ENCODE measurements at regions not wholly inside any gene's neighbourhood (a gene's known extent, or its start where the extent isn't known, plus 50 kb on each side); places are given as distances from the start of the nearest gene placed in this dataset.

GRCh38 chr6:47165918-47166317 lies 123.8 kb upstream of the ADGRF1 start:
- H3K9me3 ChIP-seq (ENCODE audit: control insufficient read depth in 2 of 2, insufficient read depth in 1 of 2, low read depth in 1 of 2, low read length in 1 of 2) = no peaks in the 10 kb centered on the region
- FAIRE-seq = no peak
- H3K27ac ChIP-seq (ENCODE audit: low read depth in 1 of 3, low read length in 2 of 3) = no peak overlapping the region
- DNase-seq = no peak
- 81 to 95% (median 90%) methylated on average over 1 of the region's 1 CpG for WGBS, 3 donors
- no peaks in the 10 kb centered on the region for H3K4me1 ChIP-seq (ENCODE audit: control insufficient read depth in 3 of 3, insufficient read depth in 2 of 3, low read depth in 1 of 3, low read length in 2 of 3)
- H3K4me3 ChIP-seq (ENCODE audit: low read depth in 1 of 3, low read length in 3 of 3) = no peak overlapping the region
- no peaks in the 10 kb centered on the region for H3K36me3 ChIP-seq (ENCODE audit: control insufficient read depth in 3 of 3, insufficient read depth in 2 of 3, low read depth in 1 of 3, low read length in 3 of 3)
- no peaks in the 10 kb centered on the region for H3K27me3 ChIP-seq (ENCODE audit: control insufficient read depth in 3 of 3, insufficient read depth in 3 of 3, low read length in 3 of 3)

- DNase-seq (no peak), FAIRE-seq (no peak)
- Histone ChIP-seq H3K27ac (ENCODE audit: low read depth in 1 of 3, low read length in 2 of 3) (no peak overlapping the region), H3K36me3 (ENCODE audit: control insufficient read depth in 3 of 3, insufficient read depth in 2 of 3, low read depth in 1 of 3, low read length in 3 of 3) (no peaks in the 10 kb centered on the region), H3K27me3 (ENCODE audit: control insufficient read depth in 3 of 3, insufficient read depth in 3 of 3, low read length in 3 of 3) (no peaks in the 10 kb centered on the region), H3K4me3 (ENCODE audit: low read depth in 1 of 3, low read length in 3 of 3) (no peak overlapping the region), H3K4me1 (ENCODE audit: control insufficient read depth in 3 of 3, insufficient read depth in 2 of 3, low read depth in 1 of 3, low read length in 2 of 3) (no peaks in the 10 kb centered on the region), H3K9me3 (ENCODE audit: control insufficient read depth in 2 of 2, insufficient read depth in 1 of 2, low read depth in 1 of 2, low read length in 1 of 2) (no peaks in the 10 kb centered on the region)
Observed at GRCh38 chr6:47164877-47165276, 122.7 kb upstream of the ADGRF1 start.

- H3K27ac ChIP-seq (ENCODE audit: low read depth in 1 of 3, low read length in 2 of 3) = no peak overlapping the region
- H3K4me1 ChIP-seq (ENCODE audit: control insufficient read depth in 3 of 3, insufficient read depth in 2 of 3, low read depth in 1 of 3, low read length in 2 of 3) = no peaks in the 10 kb centered on the region
- DNase-seq (no peak), FAIRE-seq (no peak)
- no peak overlapping the region for H3K4me3 ChIP-seq (ENCODE audit: low read depth in 1 of 3, low read length in 3 of 3)
- 74 to 83% (median 78%) methylated on average over 3 of the region's 3 CpGs for WGBS, 3 donors
- H3K36me3 ChIP-seq (ENCODE audit: control insufficient read depth in 3 of 3, insufficient read depth in 2 of 3, low read depth in 1 of 3, low read length in 3 of 3) = no peaks in the 10 kb centered on the region
- no peaks in the 10 kb centered on the region for H3K27me3 ChIP-seq (ENCODE audit: control insufficient read depth in 3 of 3, insufficient read depth in 3 of 3, low read length in 3 of 3)
- H3K9me3 ChIP-seq (ENCODE audit: control insufficient read depth in 2 of 2, insufficient read depth in 1 of 2, low read depth in 1 of 2, low read length in 1 of 2) = no peaks in the 10 kb centered on the region
Observed at GRCh38 chr6:47163536-47163935, 121.4 kb upstream of the ADGRF1 start.

GRCh38 chr6:47162793-47163192 lies 120.7 kb upstream of the ADGRF1 start:
- no peak overlapping the region for H3K4me3 ChIP-seq (ENCODE audit: low read depth in 1 of 3, low read length in 3 of 3)
- no peaks in the 10 kb centered on the region for H3K27me3 ChIP-seq (ENCODE audit: control insufficient read depth in 3 of 3, insufficient read depth in 3 of 3, low read length in 3 of 3)
- H3K36me3 ChIP-seq (ENCODE audit: control insufficient read depth in 3 of 3, insufficient read depth in 2 of 3, low read depth in 1 of 3, low read length in 3 of 3) = no peaks in the 10 kb centered on the region
- H3K9me3 ChIP-seq (ENCODE audit: control insufficient read depth in 2 of 2, insufficient read depth in 1 of 2, low read depth in 1 of 2, low read length in 1 of 2) = no peaks in the 10 kb centered on the region
- FAIRE-seq (no peak), DNase-seq (no peak)
- no peaks in the 10 kb centered on the region for H3K4me1 ChIP-seq (ENCODE audit: control insufficient read depth in 3 of 3, insufficient read depth in 2 of 3, low read depth in 1 of 3, low read length in 2 of 3)
- H3K27ac ChIP-seq (ENCODE audit: low read depth in 1 of 3, low read length in 2 of 3) = no peak overlapping the region
- WGBS, 3 donors = 80 to 93% (median 85%) methylated on average over 2 of the region's 2 CpGs

- no peak overlapping the region for H3K4me3 ChIP-seq (ENCODE audit: low read depth in 1 of 3, low read length in 3 of 3)
- no peaks in the 10 kb centered on the region for H3K9me3 ChIP-seq (ENCODE audit: control insufficient read depth in 2 of 2, insufficient read depth in 1 of 2, low read depth in 1 of 2, low read length in 1 of 2)
- H3K4me1 ChIP-seq (ENCODE audit: control insufficient read depth in 3 of 3, insufficient read depth in 2 of 3, low read depth in 1 of 3, low read length in 2 of 3) = no peaks in the 10 kb centered on the region
- DNase-seq = no peak
- FAIRE-seq = no peak
- no peaks in the 10 kb centered on the region for H3K36me3 ChIP-seq (ENCODE audit: control insufficient read depth in 3 of 3, insufficient read depth in 2 of 3, low read depth in 1 of 3, low read length in 3 of 3)
- no peak overlapping the region for H3K27ac ChIP-seq (ENCODE audit: low read depth in 1 of 3, low read length in 2 of 3)
- no peaks in the 10 kb centered on the region for H3K27me3 ChIP-seq (ENCODE audit: control insufficient read depth in 3 of 3, insufficient read depth in 3 of 3, low read length in 3 of 3)
- 79 to 85% (median 84%) methylated on average over 1 of the region's 1 CpG for WGBS, 3 donors
Observed at GRCh38 chr6:47162231-47162630, 120.1 kb upstream of the ADGRF1 start.

GRCh38 chr6:47161176-47161687 lies 119.1 kb upstream of the ADGRF1 start:
- Histone ChIP-seq H3K27me3 (ENCODE audit: control insufficient read depth in 3 of 3, insufficient read depth in 3 of 3, low read length in 3 of 3) (no peaks in the 10 kb centered on the region), H3K9me3 (ENCODE audit: control insufficient read depth in 2 of 2, insufficient read depth in 1 of 2, low read depth in 1 of 2, low read length in 1 of 2) (no peaks in the 10 kb centered on the region), H3K27ac (ENCODE audit: low read depth in 1 of 3, low read length in 2 of 3) (no peak overlapping the region), H3K36me3 (ENCODE audit: control insufficient read depth in 3 of 3, insufficient read depth in 2 of 3, low read depth in 1 of 3, low read length in 3 of 3) (no peaks in the 10 kb centered on the region), H3K4me3 (ENCODE audit: low read depth in 1 of 3, low read length in 3 of 3) (no peak overlapping the region), H3K4me1 (ENCODE audit: control insufficient read depth in 3 of 3, insufficient read depth in 2 of 3, low read depth in 1 of 3, low read length in 2 of 3) (no peaks in the 10 kb centered on the region)
- no peak for FAIRE-seq
- DNase-seq = peak in 1 of 2 donors; percentile 18

GRCh38 chr6:47160702-47161101 lies 118.6 kb upstream of the ADGRF1 start:
- WGBS, 3 donors = 68 to 88% (median 79%) methylated on average over 3 of the region's 3 CpGs
- Histone ChIP-seq H3K27me3 (ENCODE audit: control insufficient read depth in 3 of 3, insufficient read depth in 3 of 3, low read length in 3 of 3) (no peaks in the 10 kb centered on the region), H3K4me1 (ENCODE audit: control insufficient read depth in 3 of 3, insufficient read depth in 2 of 3, low read depth in 1 of 3, low read length in 2 of 3) (no peaks in the 10 kb centered on the region), H3K4me3 (ENCODE audit: low read depth in 1 of 3, low read length in 3 of 3) (no peak overlapping the region), H3K9me3 (ENCODE audit: control insufficient read depth in 2 of 2, insufficient read depth in 1 of 2, low read depth in 1 of 2, low read length in 1 of 2) (no peaks in the 10 kb centered on the region), H3K36me3 (ENCODE audit: control insufficient read depth in 3 of 3, insufficient read depth in 2 of 3, low read depth in 1 of 3, low read length in 3 of 3) (no peaks in the 10 kb centered on the region), H3K27ac (ENCODE audit: low read depth in 1 of 3, low read length in 2 of 3) (no peak overlapping the region)
- DNase-seq (no peak), FAIRE-seq (no peak)

- Histone ChIP-seq H3K36me3 (ENCODE audit: control insufficient read depth in 3 of 3, insufficient read depth in 2 of 3, low read depth in 1 of 3, low read length in 3 of 3) (no peaks in the 10 kb centered on the region), H3K4me1 (ENCODE audit: control insufficient read depth in 3 of 3, insufficient read depth in 2 of 3, low read depth in 1 of 3, low read length in 2 of 3) (no peaks in the 10 kb centered on the region), H3K27me3 (ENCODE audit: control insufficient read depth in 3 of 3, insufficient read depth in 3 of 3, low read length in 3 of 3) (no peaks in the 10 kb centered on the region), H3K9me3 (ENCODE audit: control insufficient read depth in 2 of 2, insufficient read depth in 1 of 2, low read depth in 1 of 2, low read length in 1 of 2) (no peaks in the 10 kb centered on the region), H3K27ac (ENCODE audit: low read depth in 1 of 3, low read length in 2 of 3) (no peak overlapping the region), H3K4me3 (ENCODE audit: low read depth in 1 of 3, low read length in 3 of 3) (no peak overlapping the region)
- FAIRE-seq (no peak), DNase-seq (no peak)
- WGBS, 3 donors = 78 to 88% (median 82%) methylated on average over 5 of the region's 5 CpGs
Observed at GRCh38 chr6:47159763-47160162, 117.6 kb upstream of the ADGRF1 start.

GRCh38 chr6:47157653-47158219 lies 115.6 kb upstream of the ADGRF1 start:
- Histone ChIP-seq H3K27ac (ENCODE audit: low read depth in 1 of 3, low read length in 2 of 3) (no peak overlapping the region), H3K4me3 (ENCODE audit: low read depth in 1 of 3, low read length in 3 of 3) (no peak overlapping the region), H3K27me3 (ENCODE audit: control insufficient read depth in 3 of 3, insufficient read depth in 3 of 3, low read length in 3 of 3) (no peaks in the 10 kb centered on the region), H3K9me3 (ENCODE audit: control insufficient read depth in 2 of 2, insufficient read depth in 1 of 2, low read depth in 1 of 2, low read length in 1 of 2) (no peaks in the 10 kb centered on the region), H3K36me3 (ENCODE audit: control insufficient read depth in 3 of 3, insufficient read depth in 2 of 3, low read depth in 1 of 3, low read length in 3 of 3) (no peaks in the 10 kb centered on the region), H3K4me1 (ENCODE audit: control insufficient read depth in 3 of 3, insufficient read depth in 2 of 3, low read depth in 1 of 3, low read length in 2 of 3) (peaks cover 0 to 5% (median 0%) of the 10 kb centered on the region in 3 donors)
- 45 to 50% (median 49%) methylated on average over 2 of the region's 2 CpGs for WGBS, 3 donors
- DNase-seq (no peak), FAIRE-seq (no peak)
